ENCODE measurements at regions not wholly inside any gene's neighbourhood (a gene's known extent, or its start where the extent isn't known, plus 50 kb on each side); places are given as distances from the start of the nearest gene placed in this dataset.
"Not testable (repeated sequence)": the region's sequence is repeated elsewhere in the genome, so short reads cannot be mapped to it uniquely, and the experiment has no call there.

GRCh38 chr2:8118940-8119781 is 562.7 kb upstream of the ID2 start:
- no peak for DNase-seq (ENCODE audit: low read depth in 3 of 3)

- no peak for DNase-seq (ENCODE audit: low read depth in 3 of 3)
Measured at GRCh38 chr2:8119782-8120505, 561.9 kb upstream of the ID2 start.

DNA sequence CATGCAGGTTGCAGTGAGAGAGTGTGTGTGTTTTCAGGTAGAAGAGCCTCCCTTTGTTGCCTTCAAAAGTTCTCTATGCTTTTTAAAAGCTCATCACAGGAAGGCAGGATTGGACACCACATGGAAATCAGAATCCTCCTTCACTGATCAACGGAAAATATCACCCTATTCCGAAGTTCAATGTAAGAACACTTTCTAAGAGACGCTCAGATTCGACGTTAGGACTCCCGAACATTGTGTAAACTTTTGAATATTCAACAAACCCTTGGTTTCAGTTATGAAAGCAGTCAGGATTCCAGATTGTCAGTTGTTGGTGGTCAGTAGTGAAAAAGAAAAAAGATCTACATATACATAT is 561.4 kb upstream of the ID2 start:
- DNase-seq (ENCODE audit: low read depth in 3 of 3), result no peak

DNA sequence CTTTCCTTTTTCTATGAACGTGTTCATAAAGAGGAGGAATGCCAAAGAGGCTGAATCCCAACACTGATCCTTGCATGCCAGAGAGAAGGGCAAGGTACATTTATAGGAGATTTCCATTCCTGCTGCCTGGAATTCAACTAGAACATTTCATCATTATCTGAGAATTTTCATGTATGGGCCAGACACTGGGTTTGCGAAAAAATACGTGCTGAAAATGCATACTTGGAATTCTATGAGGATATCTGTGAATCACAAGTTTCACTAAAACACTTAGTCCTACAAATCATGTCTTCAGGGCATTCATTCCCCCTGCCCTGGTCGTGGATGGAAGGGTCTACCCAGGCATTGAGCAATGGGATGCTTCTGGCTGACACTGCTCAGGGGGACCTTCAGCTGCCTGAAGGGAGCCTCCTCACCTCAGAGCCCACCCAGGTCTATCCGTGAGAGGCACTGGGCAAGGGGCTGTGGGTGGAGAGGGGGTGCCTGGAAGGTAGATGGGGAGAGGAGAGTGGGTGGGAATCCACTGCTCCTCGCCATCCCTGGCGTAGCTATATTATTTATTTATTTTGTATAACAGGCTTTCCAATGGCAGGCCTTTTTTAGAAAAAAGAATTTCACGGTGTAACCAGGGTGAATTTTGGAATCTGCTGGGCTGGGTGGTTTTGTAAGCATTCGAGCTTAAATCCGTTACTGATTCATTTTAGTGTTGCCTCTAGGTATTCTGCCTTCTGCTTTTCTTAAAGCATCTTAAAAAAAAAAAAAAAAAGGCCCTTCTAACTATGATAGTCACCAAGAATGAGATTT is 560.6 kb upstream of the ID2 start:
- DNase-seq (ENCODE audit: low read depth in 3 of 3), result no peak

DNA sequence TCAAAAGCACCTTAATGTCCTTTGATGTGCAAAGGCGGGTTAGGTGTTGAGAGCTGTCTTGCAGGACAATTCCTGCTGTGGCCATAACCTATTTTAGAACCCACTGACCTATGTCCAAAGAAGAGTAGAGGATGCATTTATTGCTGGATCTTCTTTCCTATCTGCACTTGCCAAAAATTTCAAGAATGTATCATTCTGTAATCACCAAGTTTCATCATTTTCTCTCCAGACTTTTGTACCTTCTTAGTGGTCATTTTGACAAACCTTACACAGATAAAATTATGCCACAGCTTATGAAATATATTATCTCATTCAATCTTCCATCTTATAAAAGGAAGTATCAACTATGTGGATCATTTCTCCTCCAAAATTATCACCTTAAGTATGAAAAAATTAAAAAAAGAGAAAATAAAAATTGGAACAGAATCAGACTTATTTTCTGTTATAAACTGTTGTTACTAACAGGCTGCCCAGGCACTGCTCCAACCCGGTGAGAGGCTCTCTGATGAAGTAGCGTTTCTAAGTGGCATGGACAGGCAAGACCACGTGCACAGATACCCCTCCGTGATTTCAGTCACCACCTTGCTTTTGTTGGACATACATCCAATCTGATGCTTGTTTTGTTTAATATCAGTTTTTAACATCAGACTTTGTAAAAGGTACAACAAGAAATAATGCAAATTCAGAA is 559.9 kb upstream of the ID2 start:
- DNase-seq (ENCODE audit: low read depth in 3 of 3), result no peak

DNA sequence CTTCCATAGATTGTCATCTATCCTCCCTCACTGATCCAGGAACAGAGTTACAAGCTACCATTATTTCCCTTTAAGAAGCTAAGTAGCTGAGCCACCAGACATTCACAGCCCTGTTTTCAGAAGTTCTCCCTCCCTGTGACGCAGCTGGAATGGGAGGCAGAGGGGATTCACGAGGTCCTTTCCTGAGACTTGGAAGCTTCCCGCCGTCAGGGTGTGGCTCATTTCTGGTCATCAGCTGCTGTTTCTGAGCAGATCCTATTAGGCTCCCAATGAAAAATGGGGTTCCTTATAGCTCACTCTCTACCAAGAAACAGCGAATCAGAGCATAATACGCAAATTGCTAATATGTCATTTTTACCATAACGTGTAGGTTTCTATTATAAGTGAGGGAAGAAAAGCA is 559.3 kb upstream of the ID2 start:
- no peak for DNase-seq (ENCODE audit: low read depth in 3 of 3)

- DNase-seq (ENCODE audit: low read depth in 3 of 3), result no peak
Measured at GRCh38 chr2:8123464-8123863, 558.4 kb upstream of the ID2 start.

DNA sequence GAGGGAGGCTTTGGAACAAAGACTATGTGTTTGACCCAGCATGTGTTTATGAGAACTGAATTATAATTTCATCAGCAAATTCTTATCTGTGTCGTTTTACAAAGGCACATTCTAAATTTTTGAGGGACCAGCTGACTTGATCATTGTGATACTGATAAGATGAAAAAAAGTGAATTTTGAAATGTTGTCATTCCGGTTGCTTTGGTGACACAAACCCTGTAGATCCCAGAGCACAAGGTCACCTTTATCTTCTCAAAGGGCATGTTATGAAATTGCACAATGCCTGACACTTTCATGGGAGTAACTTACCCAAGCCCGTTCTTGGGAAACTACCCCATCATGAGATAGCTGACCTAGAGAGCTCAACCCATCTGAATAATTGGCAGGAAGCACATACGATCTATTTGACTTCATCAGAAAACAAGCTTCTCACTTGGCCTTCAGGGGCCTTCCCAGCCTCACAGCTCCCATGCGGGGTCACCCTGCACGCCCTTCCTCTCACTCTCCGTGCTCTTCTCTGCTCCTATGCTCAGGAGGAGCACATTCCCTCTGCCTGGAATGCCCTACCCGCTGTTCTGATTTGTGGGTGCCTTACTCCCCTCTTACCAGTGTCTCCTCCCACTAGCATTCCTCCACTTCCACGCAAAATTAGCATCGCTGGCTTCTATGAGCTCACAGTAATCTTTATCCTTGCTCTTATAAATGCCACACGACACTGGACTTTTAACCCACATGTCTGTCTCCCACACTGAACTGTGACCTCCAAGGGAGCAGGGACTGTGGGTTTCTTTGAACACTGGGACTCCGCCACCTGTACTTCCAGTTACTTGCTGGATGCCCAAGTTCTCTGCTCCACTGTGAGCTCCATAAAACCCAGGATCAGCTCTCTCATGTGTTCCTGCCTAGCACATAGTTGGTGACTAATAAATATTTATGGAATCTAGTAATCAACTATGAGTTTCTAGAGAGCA is 555.8 kb upstream of the ID2 start:
- DNase-seq (ENCODE audit: low read depth in 3 of 3), result no peak

GRCh38 chr2:8126783-8127182 is 555.1 kb upstream of the ID2 start:
- DNase-seq (ENCODE audit: low read depth in 3 of 3), result no peak

- DNase-seq (ENCODE audit: low read depth in 3 of 3), result not testable (repeated sequence)
Measured at GRCh38 chr2:8131423-8131822, 550.4 kb upstream of the ID2 start.

DNA sequence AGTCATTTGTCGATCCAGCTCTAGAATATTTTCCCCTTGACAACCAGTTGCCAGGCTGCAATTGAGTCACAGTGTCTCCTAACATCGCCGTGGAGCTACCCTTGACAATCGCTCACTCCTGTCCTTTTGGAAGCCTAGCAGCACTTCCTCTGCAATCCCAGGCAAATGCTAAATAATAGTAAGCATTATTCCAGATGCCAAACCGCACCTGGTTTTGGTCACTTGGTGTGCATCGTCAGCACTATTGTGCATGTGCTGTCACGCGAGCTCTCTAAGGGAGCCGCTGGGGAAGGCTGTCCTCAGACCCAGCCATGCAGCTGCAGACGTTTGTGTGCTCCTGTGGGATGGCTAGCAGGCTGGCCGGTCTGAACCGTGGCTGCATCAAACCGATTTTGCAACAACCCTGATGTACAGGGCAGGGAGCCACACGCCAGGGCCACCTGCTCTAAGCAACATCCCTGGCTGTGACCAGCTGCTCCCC is 549.5 kb upstream of the ID2 start:
- DNase-seq (ENCODE audit: low read depth in 3 of 3), result no peak

- no peak for DNase-seq (ENCODE audit: low read depth in 3 of 3)
Measured at GRCh38 chr2:8132879-8133278, 549.0 kb upstream of the ID2 start.

DNA sequence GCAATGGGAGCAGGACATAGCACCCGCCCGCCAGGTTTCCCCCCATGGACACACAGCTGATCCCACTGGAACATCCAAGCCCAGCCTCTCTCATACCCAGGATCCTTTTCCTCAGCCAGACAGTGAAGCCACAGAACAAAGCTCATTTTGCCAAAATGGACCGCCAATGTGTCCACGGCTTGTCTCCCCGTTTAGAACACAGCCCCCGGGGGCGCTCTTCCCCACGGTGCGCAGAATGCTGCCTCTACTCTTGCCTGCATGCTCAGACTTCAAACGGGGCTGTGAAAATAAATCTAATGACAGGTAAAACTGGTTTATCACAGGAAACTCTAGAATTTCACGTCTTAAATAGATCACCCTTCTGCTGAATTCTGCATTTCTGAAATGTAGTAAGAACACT is 548.5 kb upstream of the ID2 start:
- no peak for DNase-seq (ENCODE audit: low read depth in 3 of 3)

- no peak for DNase-seq (ENCODE audit: low read depth in 3 of 3)
Measured at GRCh38 chr2:8133913-8134472, 547.9 kb upstream of the ID2 start.

DNA sequence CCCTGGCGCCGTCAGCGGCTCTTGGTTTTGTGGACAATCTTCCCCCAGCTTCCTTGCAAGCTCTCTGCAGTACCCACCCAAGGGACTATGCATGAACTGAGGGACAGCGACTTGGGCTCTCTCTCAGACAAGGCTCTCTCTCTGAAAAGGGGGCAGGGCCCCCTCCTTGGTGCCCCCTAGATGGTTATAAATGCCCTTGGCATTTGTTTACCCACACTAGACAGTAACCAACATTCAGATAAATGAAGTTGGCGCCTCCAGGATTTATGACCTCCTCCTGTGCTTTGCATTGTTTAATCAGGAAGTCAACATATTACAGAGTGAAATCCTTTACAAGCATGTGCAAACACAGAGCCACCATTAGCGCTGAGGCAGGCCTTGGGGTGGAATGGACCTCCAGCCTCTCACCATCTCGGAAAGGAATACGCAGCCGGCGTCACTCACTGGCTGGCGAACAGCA is 547.4 kb upstream of the ID2 start:
- no peak for DNase-seq (ENCODE audit: low read depth in 3 of 3)

- no peak for DNase-seq (ENCODE audit: low read depth in 3 of 3)
Measured at GRCh38 chr2:8134985-8135682, 546.7 kb upstream of the ID2 start.

DNA sequence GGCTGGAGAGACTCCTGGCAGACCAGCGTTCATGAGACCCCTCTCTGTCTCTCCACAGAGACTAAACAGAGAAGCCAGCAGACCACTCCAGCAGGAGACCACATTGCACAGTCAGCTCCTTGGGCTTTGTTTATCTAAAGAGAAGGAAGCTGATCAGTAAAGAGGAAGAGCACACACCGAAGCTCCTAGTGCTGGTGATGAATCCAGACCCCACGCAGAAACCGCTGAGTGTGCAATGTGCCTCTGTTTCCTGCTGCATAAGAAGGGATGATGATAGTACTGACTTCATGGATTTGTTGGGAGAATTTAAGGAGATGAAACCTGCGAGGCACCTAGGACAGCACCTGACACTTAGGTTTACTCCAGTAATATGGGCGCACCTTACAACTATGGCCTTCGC is 544.1 kb upstream of the ID2 start:
- no peak for DNase-seq (ENCODE audit: low read depth in 3 of 3)

DNA sequence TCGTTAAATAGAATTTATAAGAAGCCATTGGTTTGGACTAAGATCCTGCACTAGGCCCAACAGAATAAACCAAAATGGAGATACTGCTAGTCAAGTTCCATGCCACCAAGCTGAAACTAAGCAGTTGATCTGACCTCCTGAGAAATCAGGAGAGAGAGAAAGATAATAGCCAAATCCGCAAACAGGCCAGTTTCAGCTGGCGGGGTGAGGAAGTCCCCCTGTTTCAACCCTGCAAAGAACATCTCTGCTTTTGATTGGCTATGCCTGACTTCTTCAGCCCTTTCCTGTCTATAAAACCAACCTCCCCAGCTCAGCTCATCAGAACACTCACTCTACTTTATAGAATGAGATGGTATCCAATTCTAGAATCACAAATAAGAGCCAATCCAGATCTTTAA is 543.3 kb upstream of the ID2 start:
- no peak for DNase-seq (ENCODE audit: low read depth in 3 of 3)

DNA sequence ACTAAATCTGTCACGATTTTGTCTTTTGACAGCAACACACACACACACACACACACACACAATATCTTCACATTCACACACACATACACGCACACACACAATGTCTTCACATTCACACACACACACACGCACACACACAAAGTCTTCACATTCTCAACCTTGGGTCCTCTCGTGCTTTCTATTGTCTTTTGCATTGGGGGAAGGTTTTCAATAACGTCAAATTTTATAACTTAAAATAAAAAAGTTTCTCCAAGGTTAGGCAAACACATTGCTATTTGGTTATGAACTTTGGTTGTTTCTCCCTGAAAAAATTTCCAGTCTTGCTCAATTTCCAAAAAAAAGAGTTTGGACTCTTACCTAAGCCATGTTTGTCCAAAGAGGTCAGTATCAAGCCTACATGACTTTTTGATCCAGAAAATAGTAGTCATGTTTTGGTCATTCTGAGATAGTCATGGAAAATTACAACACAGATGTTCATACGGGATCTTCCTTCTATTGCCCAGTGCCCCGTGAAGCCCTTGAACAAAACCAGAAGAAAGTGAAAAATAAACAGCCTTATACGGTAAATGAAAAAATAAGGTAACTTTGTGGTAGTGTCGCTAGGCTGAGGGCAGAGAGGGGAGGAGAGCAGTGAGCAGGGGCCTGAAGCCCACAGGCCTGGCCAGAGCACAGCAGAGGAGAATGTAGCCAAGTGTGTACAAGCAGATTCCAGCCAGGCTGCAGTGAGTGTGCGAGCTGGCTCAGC is 542.8 kb upstream of the ID2 start:
- DNase-seq (ENCODE audit: low read depth in 3 of 3), result no peak
